HG02973 (cell line): ENCODE measurements at regions not wholly inside any gene's neighbourhood (a gene's known extent, or its start where the extent isn't known, plus 50 kb on each side); places are given as distances from the start of the nearest gene placed in this dataset.

Source experiments
- ATAC-seq: cut with Tn5 transposase; IDR thresholded peaks from one replicate; pipeline ENCODE4 v1.9.1; 2021; ENCODE audit warnings: moderate library complexity; ENCODE audit not compliant: unreplicated experiment

- ATAC-seq = no peak
Measured at GRCh38 chr13:63972328-63972727, 2556.7 kb upstream of the PCDH20 start.

GRCh38 chr13:63954683-63955082 is 2539.0 kb upstream of the PCDH20 start:
- no peak for ATAC-seq

DNA sequence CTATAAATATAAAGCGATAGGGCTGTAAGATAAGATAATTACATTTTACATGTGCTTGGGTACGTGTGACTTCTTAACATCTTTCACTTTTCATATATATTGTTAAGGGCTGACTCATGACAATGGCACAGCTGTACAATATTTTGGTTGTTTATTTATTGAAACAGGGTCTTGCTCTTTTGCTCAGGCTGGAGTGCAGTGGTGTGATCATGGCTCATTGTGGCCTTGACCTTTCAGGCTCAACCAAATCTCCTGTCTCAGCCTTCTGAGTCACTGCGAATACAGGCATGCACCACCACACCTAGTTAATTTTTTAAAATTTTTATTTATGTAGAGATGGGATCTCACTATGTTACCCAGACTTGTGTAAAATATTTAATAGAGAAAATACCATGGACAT is 2532.4 kb upstream of the PCDH20 start:
- ATAC-seq = no peak

DNA sequence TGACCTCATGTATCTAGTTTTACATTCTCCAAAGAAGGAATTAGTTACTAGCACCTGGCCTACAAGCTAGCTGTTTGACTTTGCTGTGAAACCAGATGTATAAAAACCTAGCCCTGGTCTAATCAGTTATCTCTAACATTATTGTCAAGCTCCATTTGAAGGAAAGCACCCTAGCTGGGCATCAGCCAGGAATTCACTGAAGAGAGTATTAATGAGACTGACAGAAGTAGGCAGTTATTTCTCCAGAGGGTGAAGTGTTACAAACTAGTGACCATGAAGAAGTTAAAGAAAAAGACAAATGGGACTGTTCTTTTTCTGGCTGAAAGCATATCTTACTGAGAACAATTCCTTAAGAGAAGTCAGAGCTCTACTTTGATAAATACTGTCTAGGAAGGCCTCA is 2529.3 kb upstream of the PCDH20 start:
- no peak for ATAC-seq

DNA sequence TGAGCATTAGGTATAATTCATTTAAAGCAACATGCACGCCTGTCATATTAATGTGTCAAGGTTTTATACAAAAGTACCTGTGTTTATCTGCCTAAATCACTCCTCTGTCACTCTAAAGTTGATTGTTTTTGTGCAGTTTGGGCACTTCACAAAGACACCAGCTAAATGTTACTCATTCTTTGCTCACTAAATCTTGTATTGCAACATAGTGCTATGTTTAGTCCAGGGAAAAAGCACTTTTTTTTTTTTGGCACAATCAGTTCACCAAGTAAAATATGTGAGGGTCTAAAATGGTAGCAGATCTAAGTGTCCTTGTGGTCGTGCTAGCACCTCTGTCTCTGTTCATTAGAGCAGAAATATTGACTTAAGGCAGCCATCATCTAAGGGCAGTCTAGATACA is 2526.7 kb upstream of the PCDH20 start:
- ATAC-seq = no peak

- no peak for ATAC-seq
Measured at GRCh38 chr13:63938851-63939250, 2523.2 kb upstream of the PCDH20 start.

DNA sequence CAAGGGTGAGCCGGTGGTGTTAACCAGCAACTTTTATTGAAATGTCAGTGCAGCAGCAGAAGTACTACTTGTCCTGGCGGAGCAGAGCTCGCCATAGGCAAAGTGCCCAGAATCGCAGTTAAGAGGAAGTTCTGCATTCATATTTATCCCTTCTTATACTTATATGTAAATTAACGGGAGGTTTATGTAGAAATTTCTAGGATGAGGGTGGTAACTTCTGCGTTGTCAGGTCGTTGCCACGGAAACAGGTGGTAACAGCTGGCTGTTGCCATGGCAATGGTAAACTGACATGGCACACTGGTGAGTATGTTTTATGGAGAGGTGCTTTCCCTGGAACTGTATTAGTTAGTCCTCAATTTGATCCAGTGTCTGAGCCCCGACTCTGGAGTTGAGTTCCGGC is 2494.9 kb upstream of the PCDH20 start:
- no peak for ATAC-seq

- ATAC-seq = no peak
Measured at GRCh38 chr13:63909726-63910375, 2494.2 kb upstream of the PCDH20 start.

DNA sequence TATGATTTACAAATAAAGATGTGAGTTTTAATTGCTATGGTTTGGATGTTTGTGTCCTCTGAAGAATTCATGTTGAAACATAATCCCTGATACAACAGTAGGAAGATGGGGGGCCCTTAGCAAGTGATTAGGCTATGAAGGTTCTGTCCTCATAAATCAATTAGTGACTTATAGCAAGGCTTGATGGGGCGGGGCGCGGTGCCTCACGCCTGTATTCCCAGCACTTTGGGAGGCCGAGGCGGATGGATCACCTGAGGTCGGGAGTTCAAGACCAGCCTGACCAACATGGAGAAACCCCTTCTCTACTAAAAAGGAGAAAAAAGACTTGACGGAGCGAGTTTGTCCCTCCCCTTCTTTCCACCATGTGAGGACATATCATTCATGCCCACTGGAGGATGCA is 2486.5 kb upstream of the PCDH20 start:
- ATAC-seq = no peak

DNA sequence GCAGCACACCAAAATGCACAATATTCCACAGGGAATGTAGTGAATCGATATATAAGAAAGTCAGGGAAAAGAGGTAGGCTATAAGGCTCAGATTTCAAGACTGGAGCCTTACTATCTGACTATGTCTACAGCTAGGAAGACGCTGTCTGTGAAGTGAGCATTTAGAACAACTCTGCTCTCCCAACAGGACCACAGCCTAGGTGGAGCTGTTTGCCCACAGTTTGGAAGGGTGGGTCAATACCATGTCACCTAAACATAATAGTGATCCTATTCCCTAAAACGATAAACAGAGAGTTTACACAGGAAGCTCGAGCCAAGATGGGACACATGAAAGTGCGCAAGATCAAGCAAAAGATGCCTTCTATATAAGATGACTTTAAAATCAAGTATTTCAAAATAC is 2486.0 kb upstream of the PCDH20 start:
- no peak for ATAC-seq

- no peak for ATAC-seq
Measured at GRCh38 chr13:63900406-63900805, 2484.8 kb upstream of the PCDH20 start.

GRCh38 chr13:63896321-63896720 is 2480.7 kb upstream of the PCDH20 start:
- ATAC-seq = no peak

GRCh38 chr13:63882052-63882451 is 2466.4 kb upstream of the PCDH20 start:
- no peak for ATAC-seq

DNA sequence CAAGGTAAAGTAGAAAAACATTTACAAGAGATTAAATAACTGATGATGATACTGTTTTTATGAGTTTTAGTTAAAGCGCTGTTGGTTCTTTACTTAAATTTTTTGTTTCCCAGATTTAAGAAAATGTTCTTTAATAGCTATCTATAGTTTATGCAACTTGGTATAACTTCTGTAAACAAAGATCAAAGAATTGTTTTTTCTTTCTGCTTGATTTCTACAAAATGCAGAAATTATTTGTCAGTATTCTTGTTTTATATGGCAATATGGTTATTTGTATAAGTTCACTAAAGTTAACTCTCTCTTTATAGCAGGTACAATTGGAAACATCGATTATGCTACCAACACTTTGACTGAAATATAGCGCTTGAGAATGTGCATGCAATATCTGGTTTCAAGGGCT is 2465.1 kb upstream of the PCDH20 start:
- no peak for ATAC-seq

DNA sequence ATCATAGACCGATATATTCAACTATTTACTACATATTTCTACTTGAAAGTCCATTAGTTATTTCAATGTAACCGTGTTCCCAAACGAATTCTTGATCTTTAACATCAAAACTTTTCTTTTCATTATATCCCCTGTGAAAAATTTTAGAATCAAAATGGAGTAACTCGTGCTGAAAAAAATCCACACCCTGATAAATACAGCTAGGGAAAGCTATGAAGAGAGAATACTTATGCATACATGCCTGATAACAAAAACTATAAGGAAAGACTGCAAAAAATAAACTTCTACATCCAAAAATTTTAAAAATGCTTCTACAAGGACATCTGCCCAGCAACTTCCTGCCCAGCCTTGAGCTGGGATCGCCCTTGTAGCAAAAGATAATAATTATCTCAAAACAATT is 2458.3 kb upstream of the PCDH20 start:
- ATAC-seq = no peak

DNA sequence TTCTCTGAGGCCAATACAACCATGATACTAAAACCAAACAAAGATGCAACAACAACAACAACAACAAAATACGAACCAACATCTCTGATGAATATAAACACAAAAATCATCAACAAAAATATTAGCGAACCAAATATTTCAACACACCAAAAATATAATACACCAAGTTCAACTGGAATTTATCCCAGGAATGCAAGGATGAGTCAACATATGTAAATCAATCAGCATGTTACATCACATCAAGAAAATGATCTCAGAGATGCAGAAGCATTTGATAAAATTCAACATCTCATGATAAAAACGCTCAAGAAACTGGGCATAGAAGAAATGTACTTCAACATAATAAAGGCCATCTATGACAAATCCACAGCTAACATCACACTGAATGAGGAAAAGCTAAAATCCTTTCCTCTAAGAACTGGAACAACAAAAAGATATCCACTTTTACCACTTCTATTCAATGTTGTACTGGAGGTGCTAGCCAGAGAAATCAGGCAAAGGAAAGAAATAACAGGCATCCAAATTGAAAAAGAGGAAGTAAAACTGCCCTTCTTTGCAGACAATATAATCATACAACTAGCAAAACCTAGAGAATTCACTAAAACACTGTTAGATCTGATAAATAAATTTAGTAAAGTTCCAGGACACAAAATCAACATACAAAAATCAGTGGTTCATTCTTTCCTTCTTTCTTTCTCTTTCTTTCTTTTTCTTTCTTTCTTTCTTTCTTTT is 2448.7 kb upstream of the PCDH20 start:
- no peak for ATAC-seq

DNA sequence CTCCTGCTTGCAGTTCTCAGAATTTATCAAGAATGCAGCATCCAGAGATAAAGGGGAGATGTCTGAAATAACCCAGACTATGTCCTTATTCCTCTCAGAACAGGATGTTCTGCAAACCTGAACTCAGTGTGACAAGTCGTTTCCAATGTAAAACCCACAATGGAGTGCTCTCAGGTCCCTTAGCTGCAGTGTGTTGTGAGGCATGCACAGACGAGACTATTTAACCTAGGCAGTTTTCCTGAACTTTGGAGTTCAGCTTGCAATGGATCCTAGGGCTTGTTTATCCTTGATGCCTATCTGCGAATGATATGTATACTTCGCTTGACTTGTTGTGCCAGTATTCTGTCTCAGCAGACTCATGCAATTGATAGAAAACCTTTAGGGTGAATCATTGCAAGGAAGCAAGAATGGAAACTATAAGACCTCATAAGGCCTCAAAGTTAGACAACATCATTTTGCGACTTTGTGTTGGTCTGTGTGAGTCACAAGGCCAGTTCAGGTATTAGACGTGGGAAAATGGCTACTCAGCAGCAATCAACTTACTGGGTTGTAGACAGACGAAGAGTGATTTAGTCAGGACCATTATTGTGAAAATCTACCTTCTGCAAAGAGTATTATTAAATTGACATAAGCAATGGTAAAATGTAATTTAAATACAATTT is 2439.9 kb upstream of the PCDH20 start:
- no peak for ATAC-seq

GRCh38 chr13:63853816-63854215 is 2438.2 kb upstream of the PCDH20 start:
- ATAC-seq = no peak

- ATAC-seq = no peak
Measured at GRCh38 chr13:63851526-63851925, 2435.9 kb upstream of the PCDH20 start.

GRCh38 chr13:63843766-63844699 is 2428.4 kb upstream of the PCDH20 start:
- no peak for ATAC-seq

DNA sequence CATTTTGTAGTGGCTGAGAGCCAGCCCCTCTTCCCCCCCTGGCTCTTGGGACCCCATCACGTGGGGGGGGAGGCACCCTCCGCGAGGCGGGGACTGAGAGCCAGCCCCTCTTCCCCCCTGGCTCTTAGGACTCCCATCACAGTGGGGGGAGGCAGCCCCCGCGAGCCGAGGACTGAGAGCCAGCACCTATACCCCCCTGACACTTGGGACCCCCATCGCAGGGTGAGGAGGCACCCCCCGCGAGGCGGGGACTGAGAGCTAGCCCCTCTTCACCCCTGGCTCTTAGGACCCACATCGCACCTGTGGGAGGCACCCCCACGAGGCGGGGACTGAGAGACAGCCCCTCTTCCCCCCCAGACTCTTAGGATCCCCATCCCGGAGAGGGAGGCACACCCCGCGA is 2426.5 kb upstream of the PCDH20 start:
- ATAC-seq = no peak
